ENCODE measurements at regions not wholly inside any gene's neighbourhood (a gene's known extent, or its start where the extent isn't known, plus 50 kb on each side); places are given as distances from the start of the nearest gene placed in this dataset.

DNA sequence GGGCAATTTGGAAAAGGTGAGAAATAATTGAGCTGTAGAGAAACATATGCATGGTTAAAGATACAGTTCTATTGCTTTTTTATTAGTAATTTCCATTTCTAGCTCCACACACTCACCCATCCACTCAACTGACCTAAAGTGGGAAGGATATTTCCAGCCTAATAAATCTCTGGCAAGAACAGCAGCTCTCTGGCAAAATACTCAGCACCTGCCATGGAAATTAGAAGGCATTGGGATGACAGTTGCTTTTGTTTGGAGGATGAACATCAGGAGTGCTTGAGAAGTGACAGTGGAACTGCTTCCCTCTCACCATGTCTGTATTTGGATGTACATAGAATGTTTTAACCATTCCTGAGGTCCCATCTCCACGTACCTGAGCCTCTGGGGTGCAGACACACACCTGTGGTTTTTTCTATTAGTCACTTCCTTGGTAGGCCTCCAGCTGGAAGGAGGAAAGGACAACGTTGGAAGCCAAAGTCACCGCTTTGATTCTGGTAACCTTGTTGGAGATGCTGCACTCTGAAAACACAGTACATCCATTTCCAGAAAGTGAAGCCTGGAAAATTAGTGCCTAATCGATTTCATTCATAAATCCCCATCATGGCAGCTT is 62.3 kb upstream of the RUNX1 start:
- CTCF ChIA-PET, result no interaction called here
- POLR2A ChIA-PET, result no interaction called here
- DNase-seq (ENCODE audit: low read depth, low spot score), result no peak
- TF ChIP-seq, protein P1, sequence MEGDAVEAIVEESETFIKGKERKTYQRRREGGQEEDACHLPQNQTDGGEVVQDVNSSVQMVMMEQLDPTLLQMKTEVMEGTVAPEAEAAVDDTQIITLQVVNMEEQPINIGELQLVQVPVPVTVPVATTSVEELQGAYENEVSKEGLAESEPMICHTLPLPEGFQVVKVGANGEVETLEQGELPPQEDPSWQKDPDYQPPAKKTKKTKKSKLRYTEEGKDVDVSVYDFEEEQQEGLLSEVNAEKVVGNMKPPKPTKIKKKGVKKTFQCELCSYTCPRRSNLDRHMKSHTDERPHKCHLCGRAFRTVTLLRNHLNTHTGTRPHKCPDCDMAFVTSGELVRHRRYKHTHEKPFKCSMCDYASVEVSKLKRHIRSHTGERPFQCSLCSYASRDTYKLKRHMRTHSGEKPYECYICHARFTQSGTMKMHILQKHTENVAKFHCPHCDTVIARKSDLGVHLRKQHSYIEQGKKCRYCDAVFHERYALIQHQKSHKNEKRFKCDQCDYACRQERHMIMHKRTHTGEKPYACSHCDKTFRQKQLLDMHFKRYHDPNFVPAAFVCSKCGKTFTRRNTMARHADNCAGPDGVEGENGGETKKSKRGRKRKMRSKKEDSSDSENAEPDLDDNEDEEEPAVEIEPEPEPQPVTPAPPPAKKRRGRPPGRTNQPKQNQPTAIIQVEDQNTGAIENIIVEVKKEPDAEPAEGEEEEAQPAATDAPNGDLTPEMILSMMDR (IDR thresholded peaks at IDR 0.05; ENCODE audit: insufficient read depth, low read length, missing control alignments), result no peak
- H3K4me3 ChIP-seq (ENCODE audit: low read depth, low read length), result no peak overlapping the region

DNA sequence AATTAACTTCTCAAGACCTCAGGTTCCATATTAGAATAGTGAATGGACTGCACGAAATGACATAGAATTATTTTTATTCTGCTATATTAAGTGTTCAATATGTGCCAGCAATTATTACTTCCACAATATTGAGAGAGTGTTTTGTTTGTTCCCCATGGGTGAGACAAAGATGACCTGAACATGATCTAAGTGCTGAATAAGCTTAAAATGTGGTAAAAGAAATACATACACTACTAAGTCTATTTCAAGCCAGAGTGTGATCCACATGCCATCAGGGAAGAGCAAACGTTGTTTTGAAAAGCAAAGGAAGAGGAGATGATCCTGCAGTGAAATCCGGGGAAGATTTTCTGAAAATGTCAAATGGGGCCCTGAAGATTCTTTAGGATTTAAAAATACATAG is 59.8 kb upstream of the RUNX1 start:
- TF ChIP-seq, protein P1 (IDR thresholded peaks at IDR 0.05; ENCODE audit: insufficient read depth, low read length, missing control alignments), result no peak
- POLR2A ChIA-PET, result no interaction called here
- no peak for DNase-seq (ENCODE audit: low read depth, low spot score)
- no peak overlapping the region for H3K4me3 ChIP-seq (ENCODE audit: low read depth, low read length)
- CTCF ChIA-PET, result interaction anchor here (1.0 kb wide), 1 partner anchor 13 kb away, joined by 3 read pairs; no protein-coding TSS in a partner anchor

DNA sequence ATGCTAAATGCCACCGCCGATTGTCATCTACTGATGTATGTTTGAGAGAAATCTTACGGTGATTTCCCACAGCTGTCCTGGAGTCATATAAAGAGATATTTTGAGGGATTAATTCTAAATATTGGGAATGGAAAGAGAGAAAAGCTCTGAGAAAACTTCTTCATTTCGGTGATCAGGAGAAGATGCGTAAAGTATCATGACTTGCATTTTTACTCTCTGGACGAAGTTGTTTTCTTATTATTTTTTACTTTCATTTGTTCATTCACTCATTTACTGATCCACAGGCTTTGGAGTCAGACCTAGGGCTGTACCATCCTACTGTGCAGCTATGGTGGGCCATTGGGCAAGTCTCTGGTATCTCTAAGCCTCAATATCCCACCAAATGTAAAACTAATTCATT is 58.4 kb upstream of the RUNX1 start:
- no peak overlapping the region for H3K4me3 ChIP-seq (ENCODE audit: low read depth, low read length)
- no peak for DNase-seq (ENCODE audit: low read depth, low spot score)
- POLR2A ChIA-PET, result no interaction called here

DNA sequence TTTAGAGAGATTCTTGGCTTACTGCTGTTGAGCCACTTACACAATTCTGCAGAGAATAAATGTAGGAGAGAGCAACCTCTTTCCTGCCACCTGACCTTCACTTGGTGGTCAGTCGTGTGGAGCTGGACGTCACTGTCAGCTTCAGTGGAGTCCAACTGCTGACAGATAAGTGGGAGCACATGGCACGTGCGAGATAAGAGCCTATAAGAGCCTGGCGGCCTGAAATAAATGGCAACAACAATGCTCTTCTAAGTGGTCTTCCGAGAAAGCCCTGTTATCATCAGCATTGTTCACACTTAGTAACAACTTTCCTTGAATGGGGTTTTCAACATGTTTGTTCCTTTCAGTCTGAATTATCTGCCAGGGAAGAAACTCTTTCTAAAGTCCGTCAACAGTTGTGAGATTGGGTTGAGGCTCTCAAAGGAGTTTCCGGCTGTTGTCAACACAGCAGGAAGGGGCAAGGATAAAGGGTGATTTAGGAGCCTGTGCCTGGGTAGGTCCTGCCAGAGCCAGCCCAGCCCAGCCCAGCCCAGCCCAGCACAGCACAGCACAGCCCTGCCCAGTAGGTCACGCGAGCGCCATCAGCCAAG is 57.2 kb upstream of the RUNX1 start:
- ChIA-PET POLR2A (no interaction called here), CTCF (no interaction called here)
- DNase-seq (ENCODE audit: low read depth, low spot score), result no peak
- TF ChIP-seq, protein P1 (IDR thresholded peaks at IDR 0.05; ENCODE audit: insufficient read depth, low read length, missing control alignments), result no peak
- H3K4me3 ChIP-seq (ENCODE audit: low read depth, low read length), result no peak overlapping the region

More for the DNA sequence above, 58.4 kb upstream of the RUNX1 start:
- TF ChIP-seq, protein P1 (IDR thresholded peaks at IDR 0.05; ENCODE audit: insufficient read depth, low read length, missing control alignments), result no peak
- CTCF ChIA-PET, result no interaction called here

DNA sequence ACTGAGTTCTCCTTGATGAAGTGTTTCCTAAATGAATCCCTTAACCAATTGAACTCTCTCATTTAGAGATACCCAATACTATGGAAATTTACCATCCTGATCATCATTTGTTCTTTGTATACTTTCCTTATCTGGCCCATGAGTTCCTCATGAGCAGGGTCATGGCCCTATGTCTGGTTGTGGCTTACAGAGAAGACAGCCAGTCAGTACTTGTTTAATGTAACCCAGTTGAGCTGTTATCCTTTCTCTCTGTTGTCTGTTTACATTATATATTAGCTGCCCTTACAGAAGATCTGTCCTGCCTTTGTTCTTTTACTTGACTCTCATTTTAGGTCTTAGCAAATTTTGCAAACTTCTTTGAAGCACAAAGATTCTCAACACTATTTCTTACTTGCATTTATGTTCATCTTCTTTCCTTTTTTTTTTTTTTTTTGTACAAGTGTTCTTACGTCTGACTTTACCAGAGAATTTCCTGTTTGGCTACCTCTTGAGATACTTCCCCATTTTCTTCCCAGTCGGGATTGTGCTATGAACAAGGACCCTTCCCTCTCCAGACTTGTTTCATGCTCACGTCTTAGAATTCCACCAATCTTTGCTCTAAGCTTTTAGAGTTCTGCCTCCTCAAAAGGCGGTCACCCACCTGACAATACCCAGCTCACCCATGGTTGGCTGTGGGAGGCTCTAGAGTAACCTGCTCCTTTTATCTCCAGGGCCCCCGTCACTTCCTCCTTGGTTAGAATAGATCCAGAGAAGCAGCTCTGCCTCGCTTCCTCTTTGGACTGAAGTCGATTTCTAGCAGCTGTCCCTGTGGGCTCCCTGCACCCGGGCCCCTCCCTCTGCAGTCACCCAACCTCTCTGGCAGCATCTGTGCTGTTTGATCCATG is 53.6 kb upstream of the RUNX1 start:
- no peak for DNase-seq (ENCODE audit: low read depth, low spot score)
- ChIA-PET POLR2A (no interaction called here), CTCF (interaction anchor here (0.9 kb wide), 1 partner anchor 11 kb away, joined by 3 read pairs; no protein-coding TSS in a partner anchor)
- no peak overlapping the region for H3K4me3 ChIP-seq (ENCODE audit: low read depth, low read length)
- TF ChIP-seq, protein P1 (IDR thresholded peaks at IDR 0.05; ENCODE audit: insufficient read depth, low read length, missing control alignments), result no peak

DNA sequence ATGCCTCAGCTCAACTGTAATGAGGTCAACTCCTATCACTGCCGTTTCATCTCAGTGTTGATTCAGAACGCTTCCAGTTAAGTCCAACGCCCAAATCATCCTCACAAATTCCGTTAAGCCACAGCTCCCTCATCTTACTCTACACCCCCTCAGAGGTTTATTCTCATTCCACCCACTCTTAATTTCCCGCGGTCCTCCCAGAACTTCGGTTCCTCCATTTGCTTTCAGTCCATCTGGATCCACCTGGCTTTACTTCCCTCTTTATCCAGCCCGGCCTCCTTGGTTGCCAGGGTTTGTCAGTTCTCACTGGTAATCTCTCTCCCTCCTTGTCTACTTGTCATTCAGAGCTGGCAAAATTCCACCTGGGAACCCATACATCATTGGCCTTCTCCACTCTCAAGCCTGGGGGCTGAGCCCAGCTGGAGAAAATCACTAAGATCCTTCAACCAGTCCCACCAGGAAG is 51.3 kb upstream of the RUNX1 start:
- DNase-seq (ENCODE audit: low read depth, low spot score), result no peak
- POLR2A ChIA-PET, result no interaction called here
- TF ChIP-seq, protein P1 (IDR thresholded peaks at IDR 0.05; ENCODE audit: insufficient read depth, low read length, missing control alignments), result no peak
- CTCF ChIA-PET, result interaction anchor here (1.5 kb wide), 1 partner anchor 13 kb away, joined by 3 read pairs; no protein-coding TSS in a partner anchor
- no peak overlapping the region for H3K4me3 ChIP-seq (ENCODE audit: low read depth, low read length)

Measured in AG04449 (cell line).